EL (cell line): ENCODE measurements at regions not wholly inside any gene's neighbourhood (a gene's known extent, or its start where the extent isn't known, plus 50 kb on each side); places are given as distances from the start of the nearest gene placed in this dataset.
A peak's percentile ranks its signal among the peaks of the same experiment; 100 is the strongest.

Source experiments
- DNase-seq: peaks from one replicate; pipeline ENCODE4 v3.0.0-alpha.2; 2016

GRCh38 chr12:91610561-91610960 lies 427.9 kb upstream of the DCN start:
- no peak for DNase-seq

- no peak for DNase-seq
Observed at GRCh38 chr12:91609283-91609682, 426.7 kb upstream of the DCN start.

- no peak for DNase-seq
Observed at GRCh38 chr12:91608542-91608941, 425.9 kb upstream of the DCN start.

GRCh38 chr12:91606662-91607377 lies 424.2 kb upstream of the DCN start:
- no peak for DNase-seq

- peak; percentile 2 for DNase-seq
Observed at GRCh38 chr12:91604897-91605296, 422.3 kb upstream of the DCN start.

GRCh38 chr12:91603060-91603459 lies 420.4 kb upstream of the DCN start:
- no peak for DNase-seq

- DNase-seq: no peak
Observed at GRCh38 chr12:91601054-91601453, 418.4 kb upstream of the DCN start.

- DNase-seq: no peak
Observed at GRCh38 chr12:91594715-91595114, 412.1 kb upstream of the DCN start.

- DNase-seq: no peak
Observed at GRCh38 chr12:91591639-91591987, 409.0 kb upstream of the DCN start.

GRCh38 chr12:91590966-91591638 lies 408.5 kb upstream of the DCN start:
- DNase-seq: no peak

- no peak for DNase-seq
Observed at GRCh38 chr12:91588874-91589454, 406.3 kb upstream of the DCN start.

GRCh38 chr12:91586015-91586414 lies 403.4 kb upstream of the DCN start:
- no peak for DNase-seq

- DNase-seq: no peak
Observed at GRCh38 chr12:91582811-91583210, 400.2 kb upstream of the DCN start.

- no peak for DNase-seq
Observed at GRCh38 chr12:91579516-91580263, 397.1 kb upstream of the DCN start.

GRCh38 chr12:91577586-91578539 lies 395.2 kb upstream of the DCN start:
- peak; percentile 17 for DNase-seq

- DNase-seq: no peak
Observed at GRCh38 chr12:91576432-91576831, 393.8 kb upstream of the DCN start.

- DNase-seq: no peak
Observed at GRCh38 chr12:91575630-91576029, 393.0 kb upstream of the DCN start.

- no peak for DNase-seq
Observed at GRCh38 chr12:91574975-91575374, 392.4 kb upstream of the DCN start.

- no peak for DNase-seq
Observed at GRCh38 chr12:91574391-91574790, 391.8 kb upstream of the DCN start.

- DNase-seq: no peak
Observed at GRCh38 chr12:91572869-91573268, 390.3 kb upstream of the DCN start.

GRCh38 chr12:91567100-91567485 lies 384.5 kb upstream of the DCN start:
- DNase-seq: no peak

- DNase-seq: no peak
Observed at GRCh38 chr12:91566328-91567099, 383.9 kb upstream of the DCN start.
